ENCODE measurements at regions not wholly inside any gene's neighbourhood (a gene's known extent, or its start where the extent isn't known, plus 50 kb on each side); places are given as distances from the start of the nearest gene placed in this dataset.
A peak's percentile ranks its signal among the peaks of the same experiment; 100 is the strongest.
"Not testable (repeated sequence)": the region's sequence is repeated elsewhere in the genome, so short reads cannot be mapped to it uniquely, and the experiment has no call there.

DNA sequence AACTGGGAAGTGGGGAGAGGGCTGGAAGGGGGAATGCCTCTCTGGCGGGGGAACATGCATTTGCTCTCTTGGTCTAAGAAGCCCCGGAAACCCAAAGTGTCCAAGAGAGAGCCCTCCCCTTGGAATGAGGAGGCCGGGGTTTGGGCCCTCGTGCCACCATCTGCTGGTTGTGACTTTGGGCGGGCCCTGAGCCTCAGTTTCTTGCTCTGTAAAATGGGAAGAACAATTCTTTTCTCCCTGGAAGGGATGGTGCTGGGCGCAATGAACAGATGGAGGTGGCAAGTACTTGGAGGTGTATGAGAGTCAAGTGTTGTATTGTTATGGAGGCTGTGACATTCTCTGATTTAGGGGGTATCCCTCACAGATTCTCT, 69.9 kb upstream of the TARDBP start:
- DNase-seq = no peak

DNA sequence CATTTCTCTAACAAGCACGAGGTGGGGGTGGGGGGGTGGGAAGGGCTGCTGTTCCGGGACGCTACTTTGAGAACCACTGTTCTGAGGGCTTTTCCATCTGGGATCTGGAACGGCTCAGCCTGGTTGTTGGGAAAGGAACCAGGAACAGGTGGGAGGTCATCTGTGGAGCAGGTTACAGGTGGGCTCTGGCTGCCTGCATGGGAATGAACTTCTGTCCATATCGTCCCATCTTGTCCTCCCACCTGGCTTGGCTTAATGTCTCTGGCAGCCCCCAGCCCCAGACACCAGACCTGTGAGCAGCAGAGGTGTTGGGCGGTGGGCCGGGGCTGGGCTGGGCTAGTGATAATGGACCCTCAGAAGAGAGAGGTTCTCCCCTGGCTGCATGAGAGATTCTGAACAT, 69.4 kb upstream of the TARDBP start:
- no peak for DNase-seq

DNA sequence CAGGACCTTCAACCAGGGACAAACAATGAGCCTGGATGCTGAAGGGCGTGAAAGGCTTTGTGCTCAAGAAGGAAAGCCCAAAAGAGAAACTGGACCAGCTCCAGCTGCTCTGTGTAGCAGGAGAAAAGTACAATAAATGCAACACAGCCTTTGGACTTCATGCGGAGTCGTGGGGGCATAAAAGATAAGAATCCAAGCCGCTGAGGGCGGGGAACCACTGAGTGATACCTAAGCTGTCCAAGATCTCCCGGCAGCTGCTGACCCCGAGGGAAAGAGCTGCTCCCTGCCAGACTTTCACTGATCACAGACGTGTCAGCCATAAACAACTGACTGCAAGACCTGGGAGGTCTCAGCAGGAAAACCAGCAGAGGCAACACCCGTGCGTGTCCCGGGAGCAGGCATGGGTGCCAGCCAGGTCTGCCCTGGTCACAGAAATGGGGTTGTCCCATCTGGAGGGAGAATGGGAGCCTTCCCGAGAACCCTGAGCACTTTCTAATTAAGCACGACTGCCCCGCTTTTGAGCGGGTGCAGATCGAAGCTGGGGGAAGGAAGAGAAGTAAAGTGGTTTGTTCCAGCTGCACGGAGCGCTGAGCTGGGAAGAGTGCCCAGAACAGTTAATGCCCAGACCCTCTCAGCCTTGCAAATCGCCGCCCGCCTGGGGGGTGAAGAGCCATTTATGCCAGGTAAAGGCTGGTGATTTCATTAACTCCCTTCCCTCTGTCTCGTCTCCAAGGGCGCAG, 68.3 kb upstream of the TARDBP start:
- no peak for DNase-seq

DNA sequence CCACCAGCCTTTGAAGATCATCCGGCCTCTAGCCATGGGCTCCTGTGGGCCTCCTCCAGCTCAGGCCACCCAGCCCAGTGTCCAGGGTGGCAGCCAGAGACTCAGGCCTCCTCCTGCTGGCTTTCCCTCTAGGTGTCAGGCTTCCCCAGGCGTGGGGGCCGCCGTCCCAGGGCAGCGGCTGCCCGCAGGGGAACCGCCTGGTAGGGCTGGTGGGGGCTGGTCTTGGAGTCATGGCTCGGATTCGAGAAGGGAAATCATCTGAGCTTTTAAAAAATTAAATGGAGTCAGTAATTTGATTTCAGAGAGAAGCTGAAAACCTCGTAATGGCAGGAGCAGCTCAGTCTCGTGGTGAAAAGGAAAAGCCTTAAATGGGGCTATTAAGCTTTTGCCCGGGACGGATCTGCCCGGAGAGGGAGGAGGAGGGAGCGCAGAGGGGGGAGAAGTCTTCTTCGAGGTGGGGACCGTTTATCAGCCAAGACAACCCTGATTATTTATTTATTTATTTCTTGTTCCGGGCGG, 66.4 kb upstream of the TARDBP start:
- no peak for DNase-seq

DNA sequence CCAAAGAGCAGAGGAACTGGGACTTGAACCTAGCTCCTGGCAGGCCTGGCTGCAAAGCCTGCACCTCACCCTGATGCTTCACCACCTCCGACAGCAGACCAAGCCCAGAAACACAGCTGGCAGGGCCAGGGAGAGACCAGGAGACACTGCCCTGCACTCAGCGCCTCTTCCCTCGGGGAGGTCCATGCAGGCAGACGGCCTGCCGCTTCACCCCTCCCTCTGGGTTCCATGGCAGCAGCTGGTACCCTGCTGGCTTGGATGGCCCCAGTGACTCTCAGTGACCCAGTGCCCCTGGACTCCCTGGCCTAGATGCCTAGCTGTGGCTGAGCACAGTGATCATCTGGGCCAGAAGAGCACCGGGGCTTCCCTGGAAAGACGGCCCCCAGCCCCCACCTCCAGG, 65.3 kb upstream of the TARDBP start:
- no peak for DNase-seq

DNA sequence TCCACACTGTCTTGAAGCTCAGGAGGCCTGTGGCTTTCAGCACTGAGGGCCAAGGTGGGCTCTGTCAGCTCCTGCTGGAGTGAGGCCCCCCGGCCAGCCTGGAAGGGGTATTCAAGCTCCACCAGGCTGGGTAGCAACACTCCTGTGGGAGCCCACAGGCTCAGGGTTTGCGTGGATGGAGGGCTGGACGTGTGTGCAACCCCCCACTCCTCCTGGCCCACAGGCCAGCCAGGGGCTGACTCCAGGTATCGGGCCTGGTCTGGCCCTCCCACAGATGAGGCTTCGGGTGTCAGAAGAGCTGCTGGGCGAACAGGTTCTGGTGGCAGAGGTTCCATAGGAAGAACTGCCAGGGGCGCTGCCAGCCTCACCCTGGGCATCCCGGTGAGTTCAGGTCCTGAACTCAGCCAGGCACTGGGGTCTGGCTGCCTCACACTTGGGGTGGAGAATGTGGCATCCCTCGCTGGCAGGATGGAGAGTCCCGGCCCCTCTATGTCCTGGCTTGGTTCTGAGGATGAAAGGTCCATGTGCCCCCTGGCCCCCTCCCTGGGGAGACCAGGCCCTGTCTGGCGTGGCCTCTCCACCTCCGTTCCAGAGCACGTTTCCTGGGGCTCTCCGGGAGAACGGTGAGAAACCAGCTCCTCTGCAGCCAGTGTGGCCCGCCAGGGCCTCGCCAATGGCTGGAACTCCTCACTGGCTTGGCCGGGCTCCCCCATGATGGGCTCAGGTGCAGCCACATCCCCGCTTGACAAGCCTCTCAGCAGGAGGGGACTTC, 64.6 kb upstream of the TARDBP start:
- no peak for DNase-seq

DNA sequence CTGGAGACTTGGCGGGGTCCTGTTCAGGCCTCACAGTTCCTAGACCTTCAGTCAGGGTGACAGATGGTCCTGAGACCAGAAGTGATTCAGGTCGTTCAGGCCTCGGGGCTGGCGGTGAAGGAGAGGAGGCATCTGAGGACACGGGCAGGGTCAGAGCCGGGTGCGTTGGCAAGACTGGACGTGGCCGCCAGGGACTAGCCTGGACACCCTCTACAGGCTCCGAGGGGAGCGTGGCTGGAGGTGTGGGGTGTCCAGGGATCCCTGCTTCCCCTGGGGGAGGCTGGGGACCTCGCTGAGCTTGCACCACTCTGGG, 64.0 kb upstream of the TARDBP start:
- no peak for DNase-seq

DNA sequence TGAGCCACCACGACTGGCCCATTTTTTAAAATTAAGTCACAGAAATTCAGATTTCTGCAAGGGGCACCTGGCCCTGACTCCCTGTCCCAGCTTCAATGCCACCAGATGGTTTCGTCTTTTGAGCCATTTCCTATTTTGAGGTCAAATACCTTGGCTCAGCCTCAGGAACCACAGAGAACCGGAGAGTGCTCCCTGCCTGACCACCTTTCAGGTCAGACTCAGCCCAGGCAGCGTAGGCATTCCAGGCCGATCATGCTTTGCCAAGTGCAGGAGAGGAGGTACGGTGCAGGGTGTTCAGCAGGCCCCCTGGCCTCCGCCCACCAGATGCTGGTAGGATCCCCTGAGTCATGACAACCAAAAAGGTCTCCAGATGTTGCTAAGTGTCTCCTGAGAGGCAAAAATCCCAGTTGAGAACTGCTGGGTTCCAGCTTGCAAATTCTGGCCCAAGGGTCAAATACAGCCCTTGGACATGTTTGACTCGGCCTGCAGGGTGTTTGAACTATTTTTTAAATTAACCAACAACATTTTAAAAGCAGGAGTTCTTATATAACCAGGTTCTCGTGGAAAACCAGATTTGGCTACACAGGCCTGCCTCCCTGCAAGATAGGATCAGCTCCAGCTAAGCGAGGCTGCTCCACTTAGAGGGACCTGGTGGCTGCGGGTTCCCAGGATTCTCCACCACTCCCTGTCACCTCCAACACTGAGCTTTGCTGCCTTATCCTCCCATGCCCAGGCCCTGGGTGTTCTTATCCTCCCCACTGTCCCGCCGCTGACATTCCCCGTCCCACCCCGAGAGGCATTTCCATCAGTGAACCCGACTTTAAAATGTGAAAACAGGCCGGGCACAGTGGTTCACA, 61.9 kb upstream of the TARDBP start:
- DNase-seq = no peak

DNA sequence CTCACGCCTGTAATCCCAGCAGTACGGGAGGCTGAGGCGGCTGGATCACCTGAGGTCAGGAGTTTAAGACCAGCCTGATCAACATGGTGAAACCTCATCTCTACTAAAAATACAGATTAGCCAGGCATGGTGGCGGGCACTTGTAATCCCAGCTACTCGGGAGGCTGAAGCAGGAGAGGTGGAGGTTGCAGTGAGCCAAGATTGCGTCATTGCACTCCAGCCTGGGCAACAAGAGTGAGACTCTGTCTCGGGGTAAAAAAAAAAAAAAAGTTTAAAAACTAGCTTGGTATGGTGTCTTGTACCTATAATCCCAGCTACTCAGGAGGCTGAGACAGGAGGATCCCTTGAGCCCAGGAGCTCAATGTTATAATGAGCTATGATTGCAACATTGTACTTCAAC, 61.2 kb upstream of the TARDBP start:
- DNase-seq = not testable (repeated sequence)

DNA sequence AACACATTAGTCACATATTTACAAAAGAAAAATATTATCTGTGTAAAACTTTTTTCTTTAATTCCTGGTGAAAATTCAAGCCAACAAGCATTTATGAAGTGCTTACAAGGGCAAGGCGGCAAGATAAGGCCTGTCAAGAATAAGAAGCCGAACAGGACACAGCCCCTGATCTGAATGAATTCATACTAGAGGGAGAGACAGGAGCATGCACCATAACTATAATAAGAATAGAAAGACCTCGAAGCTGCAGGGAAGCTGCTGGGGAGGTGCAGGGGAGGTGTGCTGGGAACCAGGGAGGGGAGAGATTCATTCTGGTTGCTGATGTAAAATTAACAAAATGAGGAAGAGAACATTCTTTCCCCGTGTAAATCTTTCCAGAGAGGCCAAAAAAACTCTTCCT, 60.5 kb upstream of the TARDBP start:
- DNase-seq = no peak

DNA sequence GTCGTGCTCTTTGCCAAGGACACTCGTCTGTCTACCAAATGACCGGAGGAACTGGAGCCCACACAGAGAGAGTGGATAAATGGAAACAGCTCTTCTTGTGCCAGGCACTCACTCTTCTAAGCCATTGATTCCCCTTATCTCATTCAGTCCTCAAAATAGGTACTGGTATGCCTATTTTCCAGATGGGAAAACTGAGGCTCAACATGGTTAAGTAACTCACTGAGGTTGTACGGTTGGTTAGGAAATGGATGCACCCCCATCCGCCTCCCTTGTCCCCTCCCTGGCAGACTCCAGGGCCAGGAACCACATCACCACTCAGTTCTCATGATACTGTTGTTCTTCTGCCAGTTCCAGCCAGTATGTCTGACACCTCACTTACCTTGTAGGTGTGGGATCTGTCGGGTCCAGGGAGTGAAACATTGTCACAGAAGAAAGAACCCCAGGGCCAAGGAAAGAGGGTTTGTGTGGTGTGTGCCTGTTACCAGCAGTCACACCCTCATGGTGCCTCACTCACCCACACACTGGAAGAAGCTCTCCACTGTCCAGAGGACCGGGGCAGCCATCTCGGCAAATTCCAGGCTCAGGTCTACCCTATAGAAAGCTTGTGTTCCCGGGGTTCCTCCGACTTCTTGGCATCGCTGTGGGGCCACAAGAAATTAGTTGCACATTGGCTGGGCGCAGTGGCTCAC, 58.8 kb upstream of the TARDBP start:
- DNase-seq = no peak

DNA sequence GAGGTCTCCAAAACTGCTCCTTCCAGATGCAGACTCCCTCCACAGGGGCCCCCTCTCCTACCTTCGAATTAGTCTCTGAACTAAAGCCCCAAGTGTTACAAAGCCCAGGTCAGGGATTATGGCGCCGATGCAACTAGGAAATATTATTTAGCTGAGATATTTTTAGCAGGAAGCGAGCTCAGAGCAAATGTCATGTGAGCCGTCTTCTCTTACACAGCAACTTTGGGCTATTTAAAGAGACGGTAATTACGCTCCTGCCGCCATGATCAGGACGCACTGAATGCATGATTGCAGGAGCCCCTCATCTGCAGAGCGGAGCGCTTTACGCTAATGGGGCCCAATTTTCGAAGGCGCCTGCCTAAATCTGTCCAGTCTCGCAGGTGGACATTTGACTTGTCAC, 55.3 kb upstream of the TARDBP start:
- DNase-seq = no peak

DNA sequence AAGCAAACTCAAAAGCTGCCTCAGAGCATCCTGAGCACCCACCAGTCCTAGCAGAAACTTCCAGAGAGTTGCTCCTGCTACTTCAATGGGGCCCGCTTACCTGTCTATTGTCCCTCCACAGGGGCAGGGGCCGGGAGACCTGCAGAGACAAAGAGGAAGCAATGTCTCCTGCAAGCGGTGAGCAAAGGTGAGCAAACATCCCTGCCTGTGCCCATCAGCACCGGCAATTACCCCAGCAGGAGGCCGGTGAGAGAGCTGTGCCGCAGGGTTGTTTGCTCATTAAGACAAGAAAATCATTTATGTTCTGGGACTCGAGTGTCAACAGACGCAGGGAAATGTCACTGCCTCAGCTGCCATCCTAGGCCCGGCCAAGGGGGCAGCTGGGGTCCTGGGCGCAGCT, 53.8 kb upstream of the TARDBP start:
- no peak for DNase-seq

DNA sequence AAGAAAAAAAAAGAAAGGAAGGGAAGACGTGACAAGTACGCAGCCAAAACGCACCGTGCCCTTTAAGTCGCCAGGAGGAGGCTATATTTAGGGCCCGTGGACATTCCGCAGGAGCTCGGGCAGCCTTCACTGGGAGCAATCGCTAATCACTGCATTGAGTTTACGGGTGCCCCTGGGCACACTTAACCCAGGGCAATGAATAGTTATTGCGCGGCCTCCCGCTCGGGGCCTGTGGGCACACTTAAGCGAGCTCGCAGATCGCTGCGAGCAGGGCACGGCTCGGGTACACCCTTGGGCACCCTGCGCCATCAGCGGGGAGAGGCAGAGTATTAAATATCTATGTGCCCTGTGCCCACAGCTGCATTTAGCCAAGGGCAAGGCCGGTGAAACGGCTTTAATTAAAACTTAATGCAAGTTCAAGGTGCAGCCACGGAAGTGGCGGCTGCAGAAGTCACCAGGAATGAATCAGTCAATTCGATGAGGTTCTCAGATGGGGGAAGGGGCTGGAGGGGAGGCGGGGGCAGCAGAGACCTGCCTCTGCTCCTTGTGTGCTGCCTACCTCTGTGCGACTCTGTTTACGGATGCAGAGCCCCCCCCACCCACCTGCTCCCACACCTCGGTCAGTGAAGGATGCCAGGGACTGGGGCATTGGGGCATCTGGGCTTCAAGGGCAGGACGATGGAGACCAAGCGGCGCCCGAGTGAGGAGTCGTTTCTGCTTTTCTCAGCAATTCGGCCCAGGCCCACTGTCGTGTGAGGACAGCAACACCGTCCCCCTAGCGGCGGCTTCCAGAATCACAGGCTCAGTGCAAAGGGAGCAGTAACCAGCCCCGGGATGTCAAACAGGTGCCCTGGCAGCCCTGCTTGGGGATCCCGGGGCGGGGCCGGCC, 51.8 kb upstream of the TARDBP start:
- peak; percentile 87 for DNase-seq

DNA sequence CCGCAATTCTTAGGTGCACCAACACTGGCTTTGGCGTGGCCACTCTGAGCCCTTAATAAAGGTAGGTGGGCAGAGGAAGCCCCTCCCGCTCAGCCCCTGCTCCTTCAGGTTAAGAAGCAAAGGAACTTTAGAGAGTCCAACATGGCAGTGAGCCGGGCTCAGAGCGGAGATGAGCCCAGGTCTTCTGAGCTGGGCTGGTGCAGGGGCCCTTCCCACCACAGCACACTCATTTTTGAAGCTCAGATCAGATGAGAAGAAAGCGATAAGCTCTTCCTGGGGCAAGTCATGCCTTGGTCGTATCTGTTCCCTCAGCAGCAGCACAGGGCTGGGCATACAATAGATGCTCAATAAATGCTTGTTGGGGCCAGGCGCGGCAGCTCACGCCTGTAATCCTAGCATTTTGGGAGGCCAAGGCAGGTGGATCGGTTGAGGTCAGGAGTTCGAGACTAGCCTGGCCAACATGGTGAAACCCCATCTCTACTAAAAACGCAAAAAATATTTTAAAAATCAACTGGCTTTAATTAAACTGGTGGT, 51.1 kb upstream of the TARDBP start:
- no peak for DNase-seq

DNA sequence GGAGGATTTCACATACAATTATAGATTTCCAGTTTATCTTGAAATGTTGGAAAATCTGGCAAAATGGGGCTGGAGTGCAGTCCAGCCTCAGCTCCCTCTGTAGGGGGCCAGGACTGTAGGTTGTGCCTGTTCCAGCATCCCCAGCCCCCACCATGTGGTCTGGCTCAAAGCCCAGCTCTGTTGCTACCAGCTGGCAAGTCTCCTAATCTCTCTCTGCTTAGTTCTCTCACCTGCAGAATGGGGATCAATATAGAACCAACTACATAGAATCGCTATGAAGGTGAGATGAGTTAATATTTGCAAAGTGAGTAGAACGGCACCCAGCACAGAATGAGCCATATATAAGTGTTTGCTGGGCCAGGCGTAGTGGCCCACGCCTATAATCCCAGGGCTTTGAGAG, 50.0 kb upstream of the TARDBP start:
- DNase-seq = no peak

Data from 8988T (cell line).